ENCODE measurements at regions not wholly inside any gene's neighbourhood (a gene's known extent, or its start where the extent isn't known, plus 50 kb on each side); places are given as distances from the start of the nearest gene placed in this dataset.

- H3K9me3 ChIP-seq (ENCODE audit: low read depth, low read length), result no peaks in the 10 kb centered on the region
- no peak for DNase-seq (ENCODE audit: insufficient read length, low spot score, missing footprints)
- no peaks in the 10 kb centered on the region for H3K36me3 ChIP-seq (ENCODE audit: insufficient read depth, low read length)
- no peak overlapping the region for H3K27ac ChIP-seq (ENCODE audit: low read depth, low read length)
- no peak for TF ChIP-seq CTCF (IDR thresholded peaks at IDR 0.05; ENCODE audit: extremely low read depth, low read depth, low read length)
- H3K4me1 ChIP-seq (ENCODE audit: insufficient read depth, low read length), result no peaks in the 10 kb centered on the region
- H3K4me3 ChIP-seq (ENCODE audit: insufficient read depth, low read length), result no peak overlapping the region
- no peak overlapping the region for H3K4me2 ChIP-seq (ENCODE audit: insufficient read depth, low read length)
- H3K79me2 ChIP-seq (ENCODE audit: insufficient read depth, low read length), result no peaks in the 10 kb centered on the region
- no peaks in the 10 kb centered on the region for H4K20me1 ChIP-seq (ENCODE audit: insufficient read depth, low read length)
- H3K27me3 ChIP-seq (ENCODE audit: insufficient read depth, low read length), result peaks cover 2% of the 10 kb centered on the region
- no peak overlapping the region for H2AFZ ChIP-seq (ENCODE audit: low read length)
These were observed 147.2 kb upstream of the L3MBTL4 start for GRCh38 chr18:6561862-6562291.

- Histone ChIP-seq H3K9me3 (ENCODE audit: low read depth, low read length) (no peaks in the 10 kb centered on the region), H3K36me3 (ENCODE audit: insufficient read depth, low read length) (no peaks in the 10 kb centered on the region), H4K20me1 (ENCODE audit: insufficient read depth, low read length) (no peaks in the 10 kb centered on the region), H2AFZ (ENCODE audit: low read length) (no peak overlapping the region), H3K4me3 (ENCODE audit: insufficient read depth, low read length) (no peak overlapping the region), H3K27me3 (ENCODE audit: insufficient read depth, low read length) (no peaks in the 10 kb centered on the region), H3K4me1 (ENCODE audit: insufficient read depth, low read length) (no peaks in the 10 kb centered on the region), H3K4me2 (ENCODE audit: insufficient read depth, low read length) (no peak overlapping the region), H3K27ac (ENCODE audit: low read depth, low read length) (no peak overlapping the region), H3K79me2 (ENCODE audit: insufficient read depth, low read length) (no peaks in the 10 kb centered on the region)
- no peak for DNase-seq (ENCODE audit: insufficient read length, low spot score, missing footprints)
- no peak for TF ChIP-seq CTCF (IDR thresholded peaks at IDR 0.05; ENCODE audit: extremely low read depth, low read depth, low read length)
These were observed 149.2 kb upstream of the L3MBTL4 start for GRCh38 chr18:6563896-6564295.

- H3K4me3 ChIP-seq (ENCODE audit: insufficient read depth, low read length), result no peak overlapping the region
- no peak for DNase-seq (ENCODE audit: insufficient read length, low spot score, missing footprints)
- no peak overlapping the region for H2AFZ ChIP-seq (ENCODE audit: low read length)
- H4K20me1 ChIP-seq (ENCODE audit: insufficient read depth, low read length), result no peaks in the 10 kb centered on the region
- H3K79me2 ChIP-seq (ENCODE audit: insufficient read depth, low read length), result no peaks in the 10 kb centered on the region
- H3K27me3 ChIP-seq (ENCODE audit: insufficient read depth, low read length), result no peaks in the 10 kb centered on the region
- H3K4me1 ChIP-seq (ENCODE audit: insufficient read depth, low read length), result no peaks in the 10 kb centered on the region
- TF ChIP-seq CTCF (IDR thresholded peaks at IDR 0.05; ENCODE audit: extremely low read depth, low read depth, low read length), result no peak
- no peaks in the 10 kb centered on the region for H3K36me3 ChIP-seq (ENCODE audit: insufficient read depth, low read length)
- H3K9me3 ChIP-seq (ENCODE audit: low read depth, low read length), result no peaks in the 10 kb centered on the region
- H3K27ac ChIP-seq (ENCODE audit: low read depth, low read length), result no peak overlapping the region
- H3K4me2 ChIP-seq (ENCODE audit: insufficient read depth, low read length), result no peak overlapping the region
These were observed 150.5 kb upstream of the L3MBTL4 start for GRCh38 chr18:6564950-6565814.

GRCh38 chr18:6565815-6566081, 151.0 kb upstream of the L3MBTL4 start:
- no peak for TF ChIP-seq CTCF (IDR thresholded peaks at IDR 0.05; ENCODE audit: extremely low read depth, low read depth, low read length)
- H3K4me2 ChIP-seq (ENCODE audit: insufficient read depth, low read length), result no peak overlapping the region
- H3K4me1 ChIP-seq (ENCODE audit: insufficient read depth, low read length), result no peaks in the 10 kb centered on the region

More at GRCh38 chr18:6565815-6566081, 151.0 kb upstream of the L3MBTL4 start:
- no peaks in the 10 kb centered on the region for H3K27me3 ChIP-seq (ENCODE audit: insufficient read depth, low read length)
- no peak overlapping the region for H2AFZ ChIP-seq (ENCODE audit: low read length)
- H3K27ac ChIP-seq (ENCODE audit: low read depth, low read length), result no peak overlapping the region
- H3K79me2 ChIP-seq (ENCODE audit: insufficient read depth, low read length), result no peaks in the 10 kb centered on the region
- H3K9me3 ChIP-seq (ENCODE audit: low read depth, low read length), result no peaks in the 10 kb centered on the region
- no peak overlapping the region for H3K4me3 ChIP-seq (ENCODE audit: insufficient read depth, low read length)
- no peaks in the 10 kb centered on the region for H3K36me3 ChIP-seq (ENCODE audit: insufficient read depth, low read length)
- no peaks in the 10 kb centered on the region for H4K20me1 ChIP-seq (ENCODE audit: insufficient read depth, low read length)
- no peak for DNase-seq (ENCODE audit: insufficient read length, low spot score, missing footprints)
